Keratinocyte (primary cell): ENCODE measurements at regions not wholly inside any gene's neighbourhood (a gene's known extent, or its start where the extent isn't known, plus 50 kb on each side); places are given as distances from the start of the nearest gene placed in this dataset.

ENCODE experiments used
- DNase-seq: peaks from one replicate; pipeline ENCODE4 v3.0.0-alpha.2; 2011; ENCODE audit warnings: low read depth, missing footprints, low spot score
- FAIRE-seq: peaks from 2 replicates; lab custom pipeline; 2011; peaks lifted over from hg19 to GRCh38; lab: Jason Lieb, UNC
- H2AFZ ChIP-seq: 2 replicates; pipeline ENCODE4 v1.6.0; 2012; ENCODE audit warnings: low read length, control low read depth, inconsistent platforms; ENCODE audit not compliant: control insufficient read depth
- H3K27ac ChIP-seq: 2 replicates; pipeline ENCODE4 v1.5.1; 2011; ENCODE audit warnings: low read length; ENCODE audit not compliant: control insufficient read depth, insufficient read depth
- H3K27me3 ChIP-seq: 3 replicates; pipeline ENCODE4 v1.6.0; 2011; ENCODE audit warnings: low read length; ENCODE audit not compliant: control insufficient read depth, insufficient read depth; ENCODE audit errors: extremely low read depth
- H3K36me3 ChIP-seq, 2 experiments: 2 replicates in 1 of 2; 3 replicates in 1 of 2; pipeline ENCODE4 v1.5.1; 2011; ENCODE audit warnings: low read length in 2 of 2, mild to moderate bottlenecking in 1 of 2; ENCODE audit not compliant: control insufficient read depth in 2 of 2, insufficient read depth in 2 of 2; ENCODE audit errors: extremely low read depth in 1 of 2
- H3K4me1 ChIP-seq: 3 replicates; pipeline ENCODE4 v1.5.1; 2011; ENCODE audit warnings: low read length; ENCODE audit not compliant: control insufficient read depth, insufficient read depth; ENCODE audit errors: extremely low read depth
- H3K4me2 ChIP-seq: 3 replicates; pipeline ENCODE4 v1.6.0; 2011; ENCODE audit warnings: low read depth, low read length; ENCODE audit not compliant: control insufficient read depth, insufficient read depth; ENCODE audit errors: extremely low read depth
- H3K4me3 ChIP-seq, 3 experiments: fragments of 200-600 bp in 1 of 3; sonication (generic) in 1 of 3; 2 replicates in 2 of 3; 3 replicates in 1 of 3; pipeline ENCODE4 v1.5.1; 2011 to 2016; ENCODE audit warnings: low read length in 3 of 3, mild to moderate bottlenecking in 3 of 3, control low read depth in 2 of 3, inconsistent platforms in 1 of 3, low read depth in 1 of 3, mixed read lengths in 1 of 3, mixed run types in 1 of 3, moderate library complexity in 1 of 3; ENCODE audit not compliant: control insufficient read depth in 2 of 3, insufficient read depth in 2 of 3; ENCODE audit errors: extremely low read depth in 1 of 3
- H3K79me2 ChIP-seq: 2 replicates; pipeline ENCODE4 v1.6.0; 2012; ENCODE audit warnings: low read length; ENCODE audit not compliant: control insufficient read depth, insufficient read depth
- H3K9ac ChIP-seq: 3 replicates; pipeline ENCODE4 v1.6.0; 2011; ENCODE audit warnings: low read length; ENCODE audit not compliant: control insufficient read depth, insufficient read depth; ENCODE audit errors: extremely low read depth
- H3K9me1 ChIP-seq: 3 replicates; pipeline ENCODE4 v1.6.0; 2011; ENCODE audit warnings: low read length; ENCODE audit not compliant: control insufficient read depth, insufficient read depth; ENCODE audit errors: extremely low read depth
- H3K9me3 ChIP-seq: 2 replicates; pipeline ENCODE4 v1.5.1; 2012; ENCODE audit warnings: low read depth, low read length; ENCODE audit not compliant: control insufficient read depth
- H4K20me1 ChIP-seq: 3 replicates; pipeline ENCODE4 v1.6.0; 2011; ENCODE audit warnings: low read length; ENCODE audit not compliant: control insufficient read depth, insufficient read depth; ENCODE audit errors: extremely low read depth
- EZH2 ChIP-seq: IDR thresholded peaks from one replicate; pipeline ENCODE4 v1.6.1; 2012; ENCODE audit warnings: inconsistent platforms, mild to moderate bottlenecking, low read length, moderate library complexity
- dilution Hi-C: fragments of 300-500 bp; cut with MboI; formaldehyde crosslinking; loops from one replicate; pipeline ENCODE4 v1.7.0; 2020; ENCODE audit warnings: low sequenced_read_pairs; ENCODE audit not compliant: extremely low pct_ligation_motif_present
- TF ChIP-seq, protein P1 (sequence below), 3 experiments: IDR thresholded peaks in 1 of 3; conservative IDR thresholded peaks in 1 of 3; optimal IDR thresholded peaks in 1 of 3; 2 replicates in 2 of 3; 3 replicates in 1 of 3; pipeline versions ENCODE3 to v1.5.1; 2011; ENCODE audit warnings: low read length in 3 of 3, mild to moderate bottlenecking in 3 of 3, moderate library complexity in 2 of 3, control low read depth in 1 of 3, inconsistent platforms in 1 of 3; ENCODE audit not compliant: insufficient read depth in 2 of 3; ENCODE audit errors: extremely low read depth in 1 of 3

DNA sequence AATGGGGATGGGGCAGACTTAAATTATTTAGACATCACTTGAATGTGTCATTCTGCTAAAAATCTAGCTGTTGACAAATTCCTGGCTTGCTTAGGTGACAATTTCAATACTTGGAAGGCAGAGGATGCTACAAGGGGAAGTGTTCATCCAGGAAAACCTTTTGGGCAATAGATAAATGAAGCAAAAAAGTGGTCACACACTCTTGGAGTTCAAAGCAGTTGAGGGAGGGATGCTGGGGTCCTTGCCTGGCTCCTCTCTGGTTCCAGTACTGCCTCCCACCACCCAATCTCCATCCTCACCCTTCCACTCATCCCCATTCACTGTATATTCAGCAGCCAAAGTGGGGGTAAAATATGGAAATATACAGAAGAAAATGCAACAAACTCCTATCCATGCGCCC lies 52.6 kb upstream of the FRMD4B start:
- peaks cover 18% of the 10 kb centered on the region for H3K4me1 ChIP-seq
- H3K27me3 ChIP-seq = no peaks in the 10 kb centered on the region
- no peak for FAIRE-seq

DNA sequence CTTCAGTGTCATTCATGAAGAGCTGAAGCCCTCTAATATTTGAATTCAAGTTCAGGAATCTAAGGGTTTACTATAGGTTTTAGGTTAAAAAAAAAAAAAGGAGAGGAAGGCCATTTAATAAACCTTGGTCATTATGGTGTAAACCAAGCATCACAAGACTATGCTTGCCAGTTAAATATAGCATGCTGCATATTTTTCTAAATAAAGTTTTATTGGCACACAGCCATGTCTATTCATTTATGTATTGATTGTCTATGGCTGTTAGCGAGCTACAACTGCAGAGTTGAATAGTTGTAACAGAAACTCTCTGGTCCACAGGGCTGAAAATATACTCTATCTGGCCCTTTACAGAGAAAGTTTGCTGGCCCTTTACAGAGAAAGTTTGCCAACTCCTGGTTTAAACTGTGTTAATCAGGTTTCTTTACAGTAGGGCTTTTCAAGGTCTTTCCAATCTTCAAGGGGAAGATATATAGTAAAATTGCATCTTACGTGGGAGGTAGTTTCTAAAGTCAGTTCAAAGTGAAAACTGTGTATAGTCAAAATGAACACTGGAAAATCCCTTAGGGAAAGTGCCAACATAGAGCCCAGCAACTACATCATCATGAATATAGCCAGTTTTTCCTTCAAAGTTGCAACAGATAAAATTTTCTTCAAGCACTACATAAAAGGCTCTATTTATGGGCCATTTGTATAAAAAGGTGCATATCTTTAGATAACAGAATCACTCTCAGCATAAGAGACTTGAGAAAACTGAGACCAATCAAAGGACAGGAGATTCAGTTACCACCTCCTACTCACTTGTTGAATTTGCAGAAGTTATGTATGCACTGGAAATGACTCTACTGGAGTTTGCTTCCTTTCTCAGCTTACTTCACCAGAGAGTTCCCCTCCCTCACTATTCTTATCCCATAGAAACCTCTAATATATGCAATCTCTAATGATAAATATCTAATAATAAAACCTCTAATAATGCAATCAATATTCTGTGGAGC lies 49.7 kb upstream of the FRMD4B start:
- peak; percentile 26 for FAIRE-seq

More for the DNA sequence above, 52.6 kb upstream of the FRMD4B start:
- TF ChIP-seq, protein P1, sequence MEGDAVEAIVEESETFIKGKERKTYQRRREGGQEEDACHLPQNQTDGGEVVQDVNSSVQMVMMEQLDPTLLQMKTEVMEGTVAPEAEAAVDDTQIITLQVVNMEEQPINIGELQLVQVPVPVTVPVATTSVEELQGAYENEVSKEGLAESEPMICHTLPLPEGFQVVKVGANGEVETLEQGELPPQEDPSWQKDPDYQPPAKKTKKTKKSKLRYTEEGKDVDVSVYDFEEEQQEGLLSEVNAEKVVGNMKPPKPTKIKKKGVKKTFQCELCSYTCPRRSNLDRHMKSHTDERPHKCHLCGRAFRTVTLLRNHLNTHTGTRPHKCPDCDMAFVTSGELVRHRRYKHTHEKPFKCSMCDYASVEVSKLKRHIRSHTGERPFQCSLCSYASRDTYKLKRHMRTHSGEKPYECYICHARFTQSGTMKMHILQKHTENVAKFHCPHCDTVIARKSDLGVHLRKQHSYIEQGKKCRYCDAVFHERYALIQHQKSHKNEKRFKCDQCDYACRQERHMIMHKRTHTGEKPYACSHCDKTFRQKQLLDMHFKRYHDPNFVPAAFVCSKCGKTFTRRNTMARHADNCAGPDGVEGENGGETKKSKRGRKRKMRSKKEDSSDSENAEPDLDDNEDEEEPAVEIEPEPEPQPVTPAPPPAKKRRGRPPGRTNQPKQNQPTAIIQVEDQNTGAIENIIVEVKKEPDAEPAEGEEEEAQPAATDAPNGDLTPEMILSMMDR (optimal IDR thresholded peaks at IDR 0.05 in 1 of 3, IDR thresholded peaks at IDR 0.05 in 1 of 3, conservative IDR thresholded peaks at IDR 0.05 in 1 of 3; ENCODE audit: extremely low read depth in 1 of 3, insufficient read depth in 2 of 3, low read length in 3 of 3) = no peak
- no peak for TF ChIP-seq EZH2
- Histone ChIP-seq H3K36me3 (no peaks in the 10 kb centered on the region), H3K27ac (no peak overlapping the region), H2AFZ (no peak overlapping the region), H3K9ac (no peak overlapping the region), H4K20me1 (peaks cover 6% of the 10 kb centered on the region), H3K9me1 (peaks cover 2% of the 10 kb centered on the region), H3K9me3 (no peaks in the 10 kb centered on the region), H3K4me2 (no peak overlapping the region), H3K79me2 (peaks cover 90% of the 10 kb centered on the region), H3K4me3 (no peak overlapping the region)
- no peak for DNase-seq
- dilution Hi-C loops = no loop called here

More for the DNA sequence above, 49.7 kb upstream of the FRMD4B start:
- no peaks in the 10 kb centered on the region for H3K27me3 ChIP-seq
- no peak for DNase-seq
- dilution Hi-C loops = no loop called here
- no peak overlapping the region for H2AFZ ChIP-seq
- H3K4me2 ChIP-seq = no peak overlapping the region
- no peak overlapping the region for H3K9ac ChIP-seq
- H3K36me3 ChIP-seq = peaks cover 4 to 10% of the 10 kb centered on the region in 2 experiments
- H4K20me1 ChIP-seq = peaks cover 6% of the 10 kb centered on the region
- TF ChIP-seq, protein P1 (optimal IDR thresholded peaks at IDR 0.05 in 1 of 3, IDR thresholded peaks at IDR 0.05 in 1 of 3, conservative IDR thresholded peaks at IDR 0.05 in 1 of 3; ENCODE audit: extremely low read depth in 1 of 3, insufficient read depth in 2 of 3, low read length in 3 of 3) = no peak
- no peak for TF ChIP-seq EZH2
- no peak overlapping the region for H3K4me3 ChIP-seq
- H3K9me3 ChIP-seq = no peaks in the 10 kb centered on the region
- H3K27ac ChIP-seq = no peak overlapping the region
- peaks cover 18% of the 10 kb centered on the region for H3K4me1 ChIP-seq
- H3K79me2 ChIP-seq = peaks cover 76% of the 10 kb centered on the region
- H3K9me1 ChIP-seq = peaks cover 3% of the 10 kb centered on the region
